ENCODE measurements at regions not wholly inside any gene's neighbourhood (a gene's known extent, or its start where the extent isn't known, plus 50 kb on each side); places are given as distances from the start of the nearest gene placed in this dataset.

GRCh38 chr7:136326045-136326609, 349.0 kb upstream of the MTPN start:
- Histone ChIP-seq H3K9me3 (ENCODE audit: control insufficient read depth, insufficient read depth, low read length) (no peaks in the 10 kb centered on the region), H3K36me3 (ENCODE audit: insufficient read depth, low read length) (no peaks in the 10 kb centered on the region), H3K9ac (ENCODE audit: low read depth, low read length) (no peak overlapping the region), H3K4me1 (ENCODE audit: insufficient read depth, low read length) (no peaks in the 10 kb centered on the region)

- no peak overlapping the region for H3K9ac ChIP-seq (ENCODE audit: low read depth, low read length)
- H3K36me3 ChIP-seq (ENCODE audit: insufficient read depth, low read length) = no peaks in the 10 kb centered on the region
- no peaks in the 10 kb centered on the region for H3K9me3 ChIP-seq (ENCODE audit: control insufficient read depth, insufficient read depth, low read length)
- no peaks in the 10 kb centered on the region for H3K4me1 ChIP-seq (ENCODE audit: insufficient read depth, low read length)
Measured at GRCh38 chr7:136325578-136325977, 348.4 kb upstream of the MTPN start.

GRCh38 chr7:136325027-136325426, 347.9 kb upstream of the MTPN start:
- Histone ChIP-seq H3K9me3 (ENCODE audit: control insufficient read depth, insufficient read depth, low read length) (no peaks in the 10 kb centered on the region), H3K4me1 (ENCODE audit: insufficient read depth, low read length) (no peaks in the 10 kb centered on the region), H3K9ac (ENCODE audit: low read depth, low read length) (no peak overlapping the region), H3K36me3 (ENCODE audit: insufficient read depth, low read length) (no peaks in the 10 kb centered on the region)

GRCh38 chr7:136324073-136324704, 347.0 kb upstream of the MTPN start:
- H3K4me1 ChIP-seq (ENCODE audit: insufficient read depth, low read length) = no peaks in the 10 kb centered on the region
- H3K36me3 ChIP-seq (ENCODE audit: insufficient read depth, low read length) = no peaks in the 10 kb centered on the region
- no peak overlapping the region for H3K9ac ChIP-seq (ENCODE audit: low read depth, low read length)
- no peaks in the 10 kb centered on the region for H3K9me3 ChIP-seq (ENCODE audit: control insufficient read depth, insufficient read depth, low read length)

GRCh38 chr7:136312592-136312991, 335.4 kb upstream of the MTPN start:
- Histone ChIP-seq H3K9me3 (ENCODE audit: control insufficient read depth, insufficient read depth, low read length) (no peaks in the 10 kb centered on the region), H3K9ac (ENCODE audit: low read depth, low read length) (no peak overlapping the region), H3K4me1 (ENCODE audit: insufficient read depth, low read length) (no peaks in the 10 kb centered on the region), H3K36me3 (ENCODE audit: insufficient read depth, low read length) (no peaks in the 10 kb centered on the region)

GRCh38 chr7:136309407-136309806, 332.2 kb upstream of the MTPN start:
- Histone ChIP-seq H3K4me1 (ENCODE audit: insufficient read depth, low read length) (no peaks in the 10 kb centered on the region), H3K9ac (ENCODE audit: low read depth, low read length) (no peak overlapping the region)

GRCh38 chr7:136308230-136308629, 331.1 kb upstream of the MTPN start:
- Histone ChIP-seq H3K36me3 (ENCODE audit: insufficient read depth, low read length) (no peaks in the 10 kb centered on the region), H3K9me3 (ENCODE audit: control insufficient read depth, insufficient read depth, low read length) (no peaks in the 10 kb centered on the region), H3K4me1 (ENCODE audit: insufficient read depth, low read length) (no peaks in the 10 kb centered on the region), H3K9ac (ENCODE audit: low read depth, low read length) (no peak overlapping the region)

More at GRCh38 chr7:136309407-136309806, 332.2 kb upstream of the MTPN start:
- Histone ChIP-seq H3K9me3 (ENCODE audit: control insufficient read depth, insufficient read depth, low read length) (no peaks in the 10 kb centered on the region), H3K36me3 (ENCODE audit: insufficient read depth, low read length) (no peaks in the 10 kb centered on the region)

GRCh38 chr7:136303162-136303561, 326.0 kb upstream of the MTPN start:
- no peaks in the 10 kb centered on the region for H3K4me1 ChIP-seq (ENCODE audit: insufficient read depth, low read length)
- no peak overlapping the region for H3K9ac ChIP-seq (ENCODE audit: low read depth, low read length)
- no peaks in the 10 kb centered on the region for H3K36me3 ChIP-seq (ENCODE audit: insufficient read depth, low read length)
- no peaks in the 10 kb centered on the region for H3K9me3 ChIP-seq (ENCODE audit: control insufficient read depth, insufficient read depth, low read length)

- Histone ChIP-seq H3K9me3 (ENCODE audit: control insufficient read depth, insufficient read depth, low read length) (no peaks in the 10 kb centered on the region), H3K4me1 (ENCODE audit: insufficient read depth, low read length) (no peaks in the 10 kb centered on the region), H3K36me3 (ENCODE audit: insufficient read depth, low read length) (no peaks in the 10 kb centered on the region)
Measured at GRCh38 chr7:136302049-136302448, 324.9 kb upstream of the MTPN start.

GRCh38 chr7:136294977-136295376, 317.8 kb upstream of the MTPN start:
- Histone ChIP-seq H3K36me3 (ENCODE audit: insufficient read depth, low read length) (no peaks in the 10 kb centered on the region), H3K9ac (ENCODE audit: low read depth, low read length) (no peak overlapping the region), H3K4me1 (ENCODE audit: insufficient read depth, low read length) (no peaks in the 10 kb centered on the region), H3K9me3 (ENCODE audit: control insufficient read depth, insufficient read depth, low read length) (no peaks in the 10 kb centered on the region)

More at GRCh38 chr7:136302049-136302448, 324.9 kb upstream of the MTPN start:
- no peak overlapping the region for H3K9ac ChIP-seq (ENCODE audit: low read depth, low read length)

- Histone ChIP-seq H3K4me1 (ENCODE audit: insufficient read depth, low read length) (no peaks in the 10 kb centered on the region), H3K9ac (ENCODE audit: low read depth, low read length) (no peak overlapping the region), H3K9me3 (ENCODE audit: control insufficient read depth, insufficient read depth, low read length) (no peaks in the 10 kb centered on the region), H3K36me3 (ENCODE audit: insufficient read depth, low read length) (no peaks in the 10 kb centered on the region)
Measured at GRCh38 chr7:136293841-136294391, 316.8 kb upstream of the MTPN start.

GRCh38 chr7:136293272-136293671, 316.1 kb upstream of the MTPN start:
- H3K36me3 ChIP-seq (ENCODE audit: insufficient read depth, low read length) = no peaks in the 10 kb centered on the region
- H3K9ac ChIP-seq (ENCODE audit: low read depth, low read length) = no peak overlapping the region
- no peaks in the 10 kb centered on the region for H3K9me3 ChIP-seq (ENCODE audit: control insufficient read depth, insufficient read depth, low read length)
- H3K4me1 ChIP-seq (ENCODE audit: insufficient read depth, low read length) = no peaks in the 10 kb centered on the region

- no peak overlapping the region for H3K9ac ChIP-seq (ENCODE audit: low read depth, low read length)
- H3K36me3 ChIP-seq (ENCODE audit: insufficient read depth, low read length) = no peaks in the 10 kb centered on the region
- H3K4me1 ChIP-seq (ENCODE audit: insufficient read depth, low read length) = no peaks in the 10 kb centered on the region
- no peaks in the 10 kb centered on the region for H3K9me3 ChIP-seq (ENCODE audit: control insufficient read depth, insufficient read depth, low read length)
Measured at GRCh38 chr7:136292365-136292764, 315.2 kb upstream of the MTPN start.

GRCh38 chr7:136290351-136290750, 313.2 kb upstream of the MTPN start:
- Histone ChIP-seq H3K9me3 (ENCODE audit: control insufficient read depth, insufficient read depth, low read length) (no peaks in the 10 kb centered on the region), H3K36me3 (ENCODE audit: insufficient read depth, low read length) (no peaks in the 10 kb centered on the region)

GRCh38 chr7:136278057-136278456, 300.9 kb upstream of the MTPN start:
- H3K9me3 ChIP-seq (ENCODE audit: control insufficient read depth, insufficient read depth, low read length) = no peaks in the 10 kb centered on the region; the same call in 1 of the 2 replicates
- no peaks in the 10 kb centered on the region for H3K36me3 ChIP-seq (ENCODE audit: insufficient read depth, low read length)
- H3K4me1 ChIP-seq (ENCODE audit: insufficient read depth, low read length) = no peaks in the 10 kb centered on the region
- H3K9ac ChIP-seq (ENCODE audit: low read depth, low read length) = no peak overlapping the region

More at GRCh38 chr7:136290351-136290750, 313.2 kb upstream of the MTPN start:
- no peaks in the 10 kb centered on the region for H3K4me1 ChIP-seq (ENCODE audit: insufficient read depth, low read length)
- no peak overlapping the region for H3K9ac ChIP-seq (ENCODE audit: low read depth, low read length)

Data from ES-I3 (cell line).